Left ventricle myocardium inferior (tissue), 1 donor: ENCODE measurements at regions not wholly inside any gene's neighbourhood (a gene's known extent, or its start where the extent isn't known, plus 50 kb on each side); places are given as distances from the start of the nearest gene placed in this dataset.

ENCODE experiments used
- DNase-seq: peaks from one replicate; pipeline ENCODE4 v3.0.0-alpha.2; 2020
- H3K27ac ChIP-seq: fragments of 200-600 bp; replicated peaks from 2 replicates; pipeline ENCODE4 v1.8.0; 2021
- H3K27me3 ChIP-seq: fragments of 200-600 bp; 2 replicates; pipeline ENCODE4 v1.8.0; 2021; ENCODE audit warnings: low read depth
- H3K36me3 ChIP-seq: fragments of 200-600 bp; 2 replicates; pipeline ENCODE4 v1.8.0; 2021
- H3K4me1 ChIP-seq: fragments of 200-600 bp; 2 replicates; pipeline ENCODE4 v1.8.0; 2021
- H3K4me3 ChIP-seq: fragments of 200-600 bp; 2 replicates; pipeline ENCODE4 v1.8.0; 2021; ENCODE audit warnings: mild to moderate bottlenecking, moderate library complexity
- H3K9me3 ChIP-seq: fragments of 200-600 bp; replicated peaks from 2 replicates; pipeline ENCODE4 v1.8.0; 2021
- intact Hi-C: fragments of 100-400 bp; cut with micrococcal nuclease; formaldehyde crosslinking; loops from one replicate; pipeline ENCODE4 v1.11.0; 2022
- TF ChIP-seq, protein P1 (sequence below): fragments of 200-600 bp; IDR thresholded peaks from 2 replicates; pipeline ENCODE4 v1.8.0; 2021; ENCODE audit warnings: antibody characterized with exemption, mild to moderate bottlenecking, borderline replicate concordance
- donor health status: DM: no; HTN: yes; CAD: no; lungs with severe emphysema.

DNA sequence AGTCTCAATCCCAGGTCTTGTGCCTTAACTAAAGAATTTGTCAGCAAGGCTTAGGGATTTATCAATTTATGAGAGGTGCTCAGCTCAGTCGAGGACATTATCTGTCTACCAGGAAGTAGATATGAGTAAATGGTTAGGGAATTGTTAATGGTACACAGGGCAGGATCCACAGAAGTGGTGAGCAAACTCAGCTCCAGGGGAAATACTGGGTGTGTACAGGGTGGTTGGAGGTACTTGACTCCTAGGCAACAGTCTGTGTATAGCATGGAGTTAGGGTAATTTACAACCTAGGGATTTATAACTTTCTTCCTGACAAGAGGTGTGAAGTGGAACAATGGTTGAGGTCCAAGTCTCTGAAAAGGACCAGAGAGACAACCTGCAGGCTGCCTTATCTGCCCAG is 123.4 kb upstream of the OR9Q1 start:
- no peaks in the 10 kb centered on the region for H3K4me1 ChIP-seq
- H3K27ac ChIP-seq: no peak overlapping the region
- H3K4me3 ChIP-seq: no peak overlapping the region
- TF ChIP-seq, protein P1, sequence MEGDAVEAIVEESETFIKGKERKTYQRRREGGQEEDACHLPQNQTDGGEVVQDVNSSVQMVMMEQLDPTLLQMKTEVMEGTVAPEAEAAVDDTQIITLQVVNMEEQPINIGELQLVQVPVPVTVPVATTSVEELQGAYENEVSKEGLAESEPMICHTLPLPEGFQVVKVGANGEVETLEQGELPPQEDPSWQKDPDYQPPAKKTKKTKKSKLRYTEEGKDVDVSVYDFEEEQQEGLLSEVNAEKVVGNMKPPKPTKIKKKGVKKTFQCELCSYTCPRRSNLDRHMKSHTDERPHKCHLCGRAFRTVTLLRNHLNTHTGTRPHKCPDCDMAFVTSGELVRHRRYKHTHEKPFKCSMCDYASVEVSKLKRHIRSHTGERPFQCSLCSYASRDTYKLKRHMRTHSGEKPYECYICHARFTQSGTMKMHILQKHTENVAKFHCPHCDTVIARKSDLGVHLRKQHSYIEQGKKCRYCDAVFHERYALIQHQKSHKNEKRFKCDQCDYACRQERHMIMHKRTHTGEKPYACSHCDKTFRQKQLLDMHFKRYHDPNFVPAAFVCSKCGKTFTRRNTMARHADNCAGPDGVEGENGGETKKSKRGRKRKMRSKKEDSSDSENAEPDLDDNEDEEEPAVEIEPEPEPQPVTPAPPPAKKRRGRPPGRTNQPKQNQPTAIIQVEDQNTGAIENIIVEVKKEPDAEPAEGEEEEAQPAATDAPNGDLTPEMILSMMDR: no peak
- H3K27me3 ChIP-seq: no peaks in the 10 kb centered on the region
- no peaks in the 10 kb centered on the region for H3K36me3 ChIP-seq
- DNase-seq: no peak
- intact Hi-C loops: no loop called here
- H3K9me3 ChIP-seq: no peaks in the 10 kb centered on the region

DNA sequence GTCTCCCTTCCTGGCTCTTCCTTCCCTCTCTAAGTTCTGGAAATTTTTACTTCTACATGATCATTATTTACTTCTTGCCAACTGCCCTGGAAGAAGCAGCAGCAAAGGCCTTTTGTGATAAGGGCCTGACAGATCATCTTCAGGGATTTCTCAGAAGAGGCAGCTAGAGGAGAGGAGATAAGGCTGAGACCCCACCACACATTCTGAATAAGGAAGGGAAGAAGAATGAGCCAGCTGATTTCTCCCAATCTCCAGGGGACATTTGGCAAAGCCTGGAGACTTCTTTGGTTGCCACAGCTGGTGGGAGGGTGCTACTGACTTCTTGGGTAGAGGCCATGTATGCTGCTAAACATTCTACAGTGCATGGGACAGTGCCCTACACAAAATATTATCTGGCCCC is 122.4 kb upstream of the OR9Q1 start:
- intact Hi-C loops: no loop called here
- TF ChIP-seq, protein P1: no peak
- Histone ChIP-seq H3K36me3 (no peaks in the 10 kb centered on the region), H3K27ac (no peak overlapping the region), H3K27me3 (no peaks in the 10 kb centered on the region), H3K4me3 (no peak overlapping the region), H3K4me1 (no peaks in the 10 kb centered on the region), H3K9me3 (no peaks in the 10 kb centered on the region)
- no peak for DNase-seq

DNA sequence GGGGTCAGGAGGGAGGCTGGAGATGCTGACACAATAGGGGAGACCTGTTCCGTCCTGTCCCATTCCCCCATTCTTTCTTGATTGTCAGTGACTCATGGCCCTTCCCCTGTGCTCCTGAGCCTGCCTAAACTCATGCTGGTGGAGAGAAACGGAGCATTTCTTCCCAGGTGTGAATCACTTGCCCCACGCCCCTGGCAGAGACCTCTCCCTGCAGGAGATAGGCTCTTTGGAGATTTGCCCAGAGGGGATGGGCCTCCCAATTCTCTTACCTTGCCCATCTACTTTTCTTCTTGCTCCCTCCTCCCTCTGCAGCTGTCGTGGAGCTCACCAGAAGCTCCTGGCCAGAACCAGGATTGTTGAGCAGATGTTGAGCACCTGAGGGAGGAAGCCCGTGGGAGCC is 121.9 kb upstream of the OR9Q1 start:
- no peaks in the 10 kb centered on the region for H3K27me3 ChIP-seq
- H3K27ac ChIP-seq: no peak overlapping the region
- H3K36me3 ChIP-seq: no peaks in the 10 kb centered on the region
- intact Hi-C loops: no loop called here
- TF ChIP-seq, protein P1: no peak
- DNase-seq: no peak
- no peak overlapping the region for H3K4me3 ChIP-seq
- H3K9me3 ChIP-seq: no peaks in the 10 kb centered on the region
- no peaks in the 10 kb centered on the region for H3K4me1 ChIP-seq

DNA sequence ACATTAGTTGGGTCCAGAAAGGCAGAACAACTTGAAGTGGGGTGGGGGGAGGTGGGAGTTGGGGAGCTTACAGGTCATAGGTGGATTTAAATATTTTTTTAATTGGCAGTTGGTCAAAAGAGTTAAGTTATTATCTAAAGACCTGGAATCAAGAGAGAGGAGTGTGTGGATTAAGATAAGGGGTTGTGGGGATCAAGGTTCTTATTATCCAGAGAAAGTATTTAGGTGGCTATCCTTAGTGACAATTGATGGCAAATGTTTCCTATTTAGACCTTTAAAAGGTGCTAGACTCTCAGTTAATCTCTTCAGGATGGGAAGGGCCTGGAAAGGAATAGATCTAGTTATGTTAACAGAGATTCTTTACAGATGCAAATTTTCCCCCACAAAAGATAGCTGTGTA is 120.7 kb upstream of the OR9Q1 start:
- intact Hi-C loops: no loop called here
- Histone ChIP-seq H3K36me3 (no peaks in the 10 kb centered on the region), H3K4me3 (no peak overlapping the region), H3K27me3 (no peaks in the 10 kb centered on the region), H3K4me1 (no peaks in the 10 kb centered on the region), H3K9me3 (no peaks in the 10 kb centered on the region), H3K27ac (no peak overlapping the region)
- no peak for DNase-seq
- TF ChIP-seq, protein P1: no peak

DNA sequence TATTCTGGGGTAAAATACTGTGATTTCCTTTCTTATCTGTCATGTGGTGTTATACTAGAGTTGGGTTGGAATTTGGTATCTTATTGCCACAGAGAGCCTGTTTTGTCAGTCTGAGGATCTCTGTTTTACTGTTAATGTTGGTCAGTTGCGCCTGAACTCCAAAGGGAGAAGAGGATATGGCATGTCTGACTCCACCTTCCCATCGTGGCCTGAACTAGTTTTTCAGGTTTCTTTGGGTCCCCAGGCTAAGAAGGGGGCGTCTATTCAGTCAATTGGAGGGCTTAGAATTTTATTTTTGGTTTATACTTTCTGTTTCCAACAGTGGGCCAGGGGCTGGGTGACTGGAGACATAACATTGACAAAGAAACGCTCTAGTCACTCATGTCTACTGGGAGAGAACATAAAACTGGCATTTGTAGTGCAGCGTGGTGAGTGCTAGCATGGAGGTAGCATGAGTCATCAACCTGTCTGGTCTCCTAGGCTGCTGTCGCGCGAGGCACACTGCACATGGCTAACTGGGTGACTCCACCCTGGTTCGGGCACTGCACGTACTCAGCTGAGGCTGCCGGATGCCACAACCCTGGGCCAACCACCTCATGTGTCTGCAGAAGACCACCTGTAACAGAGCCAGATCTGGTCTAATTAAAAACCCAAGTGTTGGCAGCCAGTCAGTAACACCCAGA is 120.1 kb upstream of the OR9Q1 start:
- no peaks in the 10 kb centered on the region for H3K4me1 ChIP-seq
- no peak overlapping the region for H3K4me3 ChIP-seq
- H3K27me3 ChIP-seq: no peaks in the 10 kb centered on the region
- no peak for DNase-seq
- intact Hi-C loops: no loop called here
- no peak overlapping the region for H3K27ac ChIP-seq
- no peaks in the 10 kb centered on the region for H3K36me3 ChIP-seq
- no peaks in the 10 kb centered on the region for H3K9me3 ChIP-seq
- TF ChIP-seq, protein P1: no peak
